PC-3 (cell line): ENCODE measurements at regions not wholly inside any gene's neighbourhood (a gene's known extent, or its start where the extent isn't known, plus 50 kb on each side); places are given as distances from the start of the nearest gene placed in this dataset.

Experiments used
- CTCF ChIP-seq: fragments of 300-600 bp; sonication (generic); conservative IDR thresholded peaks from 2 replicates; pipeline ENCODE4 v1.5.1; 2017; ENCODE audit warnings: antibody characterized with exemption, low read depth, mild to moderate bottlenecking, low read length
- EZH2phosphoT487 ChIP-seq: fragments of 300-600 bp; sonication (generic); IDR thresholded peaks from 2 replicates; pipeline ENCODE4 v1.6.1; 2018; ENCODE audit warnings: mild to moderate bottlenecking, antibody characterized with exemption, low read length, borderline replicate concordance

GRCh38 chr3:182081096-182081495, 369.4 kb downstream of the SOX2 start:
- TF ChIP-seq CTCF (no peak), EZH2phosphoT487 (no peak)
